ENCODE measurements at regions not wholly inside any gene's neighbourhood (a gene's known extent, or its start where the extent isn't known, plus 50 kb on each side); places are given as distances from the start of the nearest gene placed in this dataset.

DNA sequence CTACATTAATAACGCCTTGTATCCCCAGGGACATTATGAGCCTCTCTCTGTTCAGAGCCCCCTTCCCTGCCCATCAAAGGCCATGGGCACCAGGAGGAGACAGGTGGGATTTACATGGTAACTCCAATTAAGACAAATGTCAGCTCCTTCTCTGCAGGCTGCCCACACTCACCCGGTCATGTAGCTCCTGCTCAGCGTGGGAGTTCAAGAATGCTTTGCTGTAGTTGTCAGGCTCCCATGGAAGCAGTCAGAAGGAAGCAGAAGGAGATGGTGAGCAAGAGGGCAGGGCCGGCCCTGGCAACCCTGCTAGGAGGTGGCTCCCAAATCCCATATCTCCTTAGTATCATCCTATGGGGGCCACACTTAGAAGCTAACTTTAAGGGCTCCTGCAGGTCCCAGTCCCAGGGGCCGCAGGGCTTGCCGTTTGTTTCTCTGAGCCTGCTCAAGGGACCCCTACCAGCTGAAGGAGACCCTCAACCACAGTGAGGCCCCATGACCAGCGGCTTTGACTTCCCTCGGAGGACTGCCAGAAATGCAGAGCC is 218.4 kb upstream of the TLE3 start:
- Histone ChIP-seq H3K27ac (ENCODE audit: low read depth in 2 of 2, low read length in 1 of 2) (no peak overlapping the region), H3K36me3 (ENCODE audit: control insufficient read depth in 2 of 2, insufficient read depth in 2 of 2, low read length in 1 of 2) (no peaks in the 10 kb centered on the region), H3K9me3 (ENCODE audit: control insufficient read depth in 2 of 2, insufficient read depth in 1 of 2, low read depth in 1 of 2, low read length in 1 of 2) (no peaks in the 10 kb centered on the region), H3K27me3 (ENCODE audit: control insufficient read depth in 1 of 2, insufficient read depth in 2 of 2, low read length in 2 of 2) (no peaks in the 10 kb centered on the region), H3K4me3 (ENCODE audit: low read depth in 1 of 2, low read length in 2 of 2) (no peak overlapping the region), H3K4me1 (ENCODE audit: control insufficient read depth in 2 of 2, insufficient read depth in 2 of 2, low read length in 1 of 2) (no peaks in the 10 kb centered on the region)
- WGBS, 2 donors, result 91 to 95% methylated on average over 8 of the region's 8 CpGs

DNA sequence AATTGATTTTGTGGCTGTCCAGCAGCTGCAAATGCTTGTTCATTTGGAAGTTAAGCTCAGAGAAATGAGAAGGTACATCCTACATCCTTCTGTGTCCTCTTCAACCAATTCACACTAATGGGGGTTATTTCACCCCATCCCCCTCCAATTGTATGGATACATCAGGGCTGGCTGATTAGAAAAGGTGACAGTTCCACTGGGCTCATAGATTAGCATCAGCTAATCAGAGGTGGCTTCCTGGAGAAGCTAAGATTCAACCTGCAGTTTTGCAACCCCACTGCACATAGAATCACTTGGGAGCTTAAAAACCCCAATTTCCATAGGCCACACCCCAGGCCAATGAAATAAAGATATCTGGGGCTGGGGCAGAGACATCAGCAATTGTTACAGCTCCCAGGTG is 217.7 kb upstream of the TLE3 start:
- Histone ChIP-seq H3K27ac (ENCODE audit: low read depth in 2 of 2, low read length in 1 of 2) (no peak overlapping the region), H3K27me3 (ENCODE audit: control insufficient read depth in 1 of 2, insufficient read depth in 2 of 2, low read length in 2 of 2) (no peaks in the 10 kb centered on the region), H3K4me3 (ENCODE audit: low read depth in 1 of 2, low read length in 2 of 2) (no peak overlapping the region), H3K36me3 (ENCODE audit: control insufficient read depth in 2 of 2, insufficient read depth in 2 of 2, low read length in 1 of 2) (no peaks in the 10 kb centered on the region), H3K9me3 (ENCODE audit: control insufficient read depth in 2 of 2, insufficient read depth in 1 of 2, low read depth in 1 of 2, low read length in 1 of 2) (no peaks in the 10 kb centered on the region), H3K4me1 (ENCODE audit: control insufficient read depth in 2 of 2, insufficient read depth in 2 of 2, low read length in 1 of 2) (no peaks in the 10 kb centered on the region)

DNA sequence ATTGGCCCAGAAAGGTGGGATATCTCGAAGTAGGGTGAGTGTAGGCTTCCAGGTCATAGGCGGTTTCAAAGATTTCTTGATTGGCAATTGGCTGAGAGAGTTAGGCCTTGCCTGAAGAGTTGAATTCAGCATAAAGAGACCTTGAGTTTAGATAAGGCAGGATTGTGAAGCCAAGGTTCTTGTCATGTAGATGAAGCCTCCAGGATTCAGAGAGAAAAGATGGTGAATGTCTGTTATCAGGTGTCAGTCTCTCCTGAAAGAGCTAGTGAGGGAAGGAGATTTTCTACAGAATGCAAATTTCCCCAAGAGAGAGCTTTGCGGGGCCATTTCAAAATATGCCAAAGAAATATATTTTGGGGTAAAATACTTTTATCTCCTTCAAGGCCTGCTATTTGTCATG is 217.0 kb upstream of the TLE3 start:
- Histone ChIP-seq H3K4me1 (ENCODE audit: control insufficient read depth in 2 of 2, insufficient read depth in 2 of 2, low read length in 1 of 2) (no peaks in the 10 kb centered on the region), H3K36me3 (ENCODE audit: control insufficient read depth in 2 of 2, insufficient read depth in 2 of 2, low read length in 1 of 2) (no peaks in the 10 kb centered on the region), H3K4me3 (ENCODE audit: low read depth in 1 of 2, low read length in 2 of 2) (no peak overlapping the region), H3K27me3 (ENCODE audit: control insufficient read depth in 1 of 2, insufficient read depth in 2 of 2, low read length in 2 of 2) (no peaks in the 10 kb centered on the region), H3K27ac (ENCODE audit: low read depth in 2 of 2, low read length in 1 of 2) (no peak overlapping the region), H3K9me3 (ENCODE audit: control insufficient read depth in 2 of 2, insufficient read depth in 1 of 2, low read depth in 1 of 2, low read length in 1 of 2) (no peaks in the 10 kb centered on the region)
- WGBS, 2 donors, result 95 to 98% methylated on average over 3 of the region's 3 CpGs

DNA sequence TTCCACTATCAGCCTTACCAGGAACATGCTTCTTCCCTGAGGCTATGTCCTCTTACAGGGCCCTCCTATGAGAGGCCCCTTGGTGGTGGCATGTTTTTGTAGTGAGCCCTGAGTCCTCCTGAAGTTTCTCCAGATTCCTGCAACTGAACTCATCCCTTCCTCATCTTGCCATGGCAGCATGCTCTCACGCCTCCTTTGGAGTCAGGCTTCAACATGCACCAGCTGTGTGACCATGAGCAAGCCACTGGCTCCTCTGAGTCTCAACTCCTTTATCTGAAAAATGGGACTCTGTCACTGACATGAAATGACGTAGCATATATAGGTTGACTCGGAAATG is 216.3 kb upstream of the TLE3 start:
- no peak overlapping the region for H3K27ac ChIP-seq (ENCODE audit: low read depth in 2 of 2, low read length in 1 of 2)
- no peaks in the 10 kb centered on the region for H3K4me1 ChIP-seq (ENCODE audit: control insufficient read depth in 2 of 2, insufficient read depth in 2 of 2, low read length in 1 of 2)
- no peaks in the 10 kb centered on the region for H3K9me3 ChIP-seq (ENCODE audit: control insufficient read depth in 2 of 2, insufficient read depth in 1 of 2, low read depth in 1 of 2, low read length in 1 of 2)
- H3K36me3 ChIP-seq (ENCODE audit: control insufficient read depth in 2 of 2, insufficient read depth in 2 of 2, low read length in 1 of 2), result no peaks in the 10 kb centered on the region
- no peak overlapping the region for H3K4me3 ChIP-seq (ENCODE audit: low read depth in 1 of 2, low read length in 2 of 2)
- 95 to 98% methylated on average over 3 of the region's 3 CpGs for WGBS, 2 donors
- H3K27me3 ChIP-seq (ENCODE audit: control insufficient read depth in 1 of 2, insufficient read depth in 2 of 2, low read length in 2 of 2), result no peaks in the 10 kb centered on the region

DNA sequence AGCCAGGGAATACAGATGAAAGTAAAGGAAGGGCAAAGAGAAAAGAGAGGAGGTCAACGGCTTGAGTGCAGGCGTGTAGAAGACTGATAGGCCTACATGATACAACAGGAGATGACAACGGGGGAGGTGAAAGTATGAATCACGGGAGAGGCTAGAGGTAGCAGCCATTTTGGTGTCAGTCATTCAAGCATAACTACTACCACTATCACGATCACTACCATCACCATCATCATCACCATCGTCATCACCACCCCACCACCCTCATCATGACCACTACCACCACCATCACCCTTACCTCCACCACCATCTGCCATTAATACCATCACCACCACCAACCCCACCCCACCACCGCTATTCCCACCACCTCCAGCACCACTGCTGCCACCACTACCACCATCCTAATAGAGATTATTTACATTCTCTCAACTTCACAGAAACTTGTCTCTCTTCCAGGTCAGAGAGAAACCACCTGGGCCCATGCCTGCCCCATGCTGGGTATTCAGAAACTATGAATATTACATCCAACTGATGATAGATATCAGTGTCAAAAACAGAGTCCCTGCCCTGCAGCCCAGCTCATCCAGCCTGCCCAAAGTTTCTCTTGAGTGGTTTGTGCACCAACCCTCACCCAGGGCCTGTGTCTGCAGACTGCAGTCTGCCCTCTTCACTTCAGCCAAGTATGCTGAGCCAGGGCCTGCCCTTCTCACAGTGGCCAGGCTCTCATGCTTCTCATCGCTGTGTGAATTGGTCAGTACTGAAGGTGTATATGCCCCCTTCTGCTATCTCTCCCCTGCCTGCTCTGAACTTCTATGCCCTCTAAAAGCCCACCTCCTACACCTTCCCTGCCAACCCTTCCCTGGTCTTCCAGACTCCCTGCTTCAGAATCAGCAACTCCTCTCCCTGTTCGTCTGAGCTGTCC is 215.6 kb upstream of the TLE3 start:
- Histone ChIP-seq H3K4me3 (ENCODE audit: low read depth in 1 of 2, low read length in 2 of 2) (no peak overlapping the region), H3K27ac (ENCODE audit: low read depth in 2 of 2, low read length in 1 of 2) (no peak overlapping the region)

DNA sequence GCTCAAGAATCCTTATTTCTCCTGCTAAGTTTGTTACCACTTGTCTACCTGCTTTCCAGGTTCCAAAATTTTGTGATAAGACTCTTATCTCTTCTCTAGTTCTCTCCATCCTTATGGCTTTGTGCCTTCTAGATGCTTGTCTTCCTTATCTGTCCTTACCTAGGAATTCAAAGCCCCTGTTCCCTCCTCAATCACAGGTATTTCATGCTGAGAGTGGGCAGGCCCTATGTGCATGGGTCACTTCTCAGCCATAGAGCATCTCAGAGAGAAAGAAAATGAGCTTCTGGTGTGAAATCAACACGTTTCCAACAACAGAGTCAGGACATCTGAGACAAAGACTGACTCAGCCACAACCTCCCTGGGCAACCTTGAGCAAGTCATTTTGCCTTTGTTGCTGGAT is 214.1 kb upstream of the TLE3 start:
- Histone ChIP-seq H3K27ac (ENCODE audit: low read depth in 2 of 2, low read length in 1 of 2) (no peak overlapping the region), H3K4me1 (ENCODE audit: control insufficient read depth in 2 of 2, insufficient read depth in 2 of 2, low read length in 1 of 2) (no peaks in the 10 kb centered on the region), H3K27me3 (ENCODE audit: control insufficient read depth in 1 of 2, insufficient read depth in 2 of 2, low read length in 2 of 2) (no peaks in the 10 kb centered on the region), H3K9me3 (ENCODE audit: control insufficient read depth in 2 of 2, insufficient read depth in 1 of 2, low read depth in 1 of 2, low read length in 1 of 2) (no peaks in the 10 kb centered on the region), H3K36me3 (ENCODE audit: control insufficient read depth in 2 of 2, insufficient read depth in 2 of 2, low read length in 1 of 2) (no peaks in the 10 kb centered on the region), H3K4me3 (ENCODE audit: low read depth in 1 of 2, low read length in 2 of 2) (no peak overlapping the region)
- 61 to 77% methylated on average over 1 of the region's 1 CpG for WGBS, 2 donors

More for the DNA sequence above, 215.6 kb upstream of the TLE3 start:
- H3K9me3 ChIP-seq (ENCODE audit: control insufficient read depth in 2 of 2, insufficient read depth in 1 of 2, low read depth in 1 of 2, low read length in 1 of 2), result no peaks in the 10 kb centered on the region
- no peaks in the 10 kb centered on the region for H3K36me3 ChIP-seq (ENCODE audit: control insufficient read depth in 2 of 2, insufficient read depth in 2 of 2, low read length in 1 of 2)
- no peaks in the 10 kb centered on the region for H3K4me1 ChIP-seq (ENCODE audit: control insufficient read depth in 2 of 2, insufficient read depth in 2 of 2, low read length in 1 of 2)
- WGBS, 2 donors, result 92 to 93% methylated on average over 9 of the region's 9 CpGs
- no peaks in the 10 kb centered on the region for H3K27me3 ChIP-seq (ENCODE audit: control insufficient read depth in 1 of 2, insufficient read depth in 2 of 2, low read length in 2 of 2)

DNA sequence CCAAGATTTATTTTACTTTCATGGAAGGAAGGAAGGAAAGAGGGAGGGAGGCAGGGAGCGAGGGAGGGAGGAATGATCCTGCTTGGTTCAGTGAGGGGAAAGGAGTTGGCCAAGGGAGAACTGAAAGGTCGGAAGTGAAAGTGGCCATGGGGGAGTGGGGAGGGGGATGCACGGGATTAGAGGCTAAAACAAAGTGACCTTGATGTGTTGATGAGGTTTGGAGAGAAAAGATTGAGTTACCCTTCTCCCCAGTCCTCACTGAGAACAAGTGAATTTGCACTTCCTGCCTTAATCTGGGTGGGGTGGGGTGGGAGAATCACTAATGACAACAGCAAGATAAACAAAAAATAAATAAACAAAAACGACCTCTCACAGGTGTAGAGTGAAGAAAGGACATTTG is 212.0 kb upstream of the TLE3 start:
- Histone ChIP-seq H3K4me1 (ENCODE audit: control insufficient read depth in 2 of 2, insufficient read depth in 2 of 2, low read length in 1 of 2) (no peaks in the 10 kb centered on the region), H3K36me3 (ENCODE audit: control insufficient read depth in 2 of 2, insufficient read depth in 2 of 2, low read length in 1 of 2) (no peaks in the 10 kb centered on the region), H3K9me3 (ENCODE audit: control insufficient read depth in 2 of 2, insufficient read depth in 1 of 2, low read depth in 1 of 2, low read length in 1 of 2) (no peaks in the 10 kb centered on the region), H3K27ac (ENCODE audit: low read depth in 2 of 2, low read length in 1 of 2) (no peak overlapping the region), H3K27me3 (ENCODE audit: control insufficient read depth in 1 of 2, insufficient read depth in 2 of 2, low read length in 2 of 2) (no peaks in the 10 kb centered on the region), H3K4me3 (ENCODE audit: low read depth in 1 of 2, low read length in 2 of 2) (no peak overlapping the region)
- 45 to 53% methylated on average over 4 of the region's 4 CpGs for WGBS, 2 donors

DNA sequence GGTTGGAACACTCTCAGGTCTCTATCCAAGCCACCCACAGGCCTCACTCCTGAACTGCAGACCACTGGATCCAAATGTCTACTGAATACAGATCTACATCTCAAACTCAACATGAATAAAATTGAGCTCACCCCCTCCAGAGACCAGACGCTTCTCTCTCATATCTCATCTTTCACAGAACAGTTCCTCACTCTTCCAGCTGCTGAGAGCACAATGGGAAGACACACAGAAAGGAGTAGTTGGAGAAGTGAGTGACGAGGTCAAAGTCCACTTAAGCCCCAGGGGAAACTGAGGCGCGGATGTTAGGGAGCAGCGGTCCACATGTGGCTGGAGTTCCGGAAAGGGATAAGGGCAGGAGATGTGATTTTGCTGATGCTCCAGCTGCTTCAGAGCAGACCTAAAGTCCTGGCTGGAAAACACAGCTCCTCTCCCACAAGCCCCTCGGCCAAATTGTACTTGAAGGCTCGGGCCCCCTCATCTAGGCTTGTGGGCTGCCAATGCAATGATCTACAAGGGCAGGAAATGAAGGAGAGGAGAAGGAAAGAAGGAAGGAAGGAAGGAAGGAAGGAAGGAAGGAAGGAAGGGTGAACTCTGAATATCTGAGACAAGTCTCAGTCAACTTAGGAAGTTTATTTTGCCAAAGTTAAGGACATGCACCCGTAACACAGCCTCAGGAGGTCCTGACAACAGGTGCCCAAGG is 211.2 kb upstream of the TLE3 start:
- 90 to 92% methylated on average over 9 of the region's 9 CpGs for WGBS, 2 donors
- H3K27ac ChIP-seq (ENCODE audit: low read depth in 2 of 2, low read length in 1 of 2), result no peak overlapping the region
- no peaks in the 10 kb centered on the region for H3K27me3 ChIP-seq (ENCODE audit: control insufficient read depth in 1 of 2, insufficient read depth in 2 of 2, low read length in 2 of 2)
- no peaks in the 10 kb centered on the region for H3K4me1 ChIP-seq (ENCODE audit: control insufficient read depth in 2 of 2, insufficient read depth in 2 of 2, low read length in 1 of 2)
- H3K4me3 ChIP-seq (ENCODE audit: low read depth in 1 of 2, low read length in 2 of 2), result no peak overlapping the region
- H3K36me3 ChIP-seq (ENCODE audit: control insufficient read depth in 2 of 2, insufficient read depth in 2 of 2, low read length in 1 of 2), result no peaks in the 10 kb centered on the region
- no peaks in the 10 kb centered on the region for H3K9me3 ChIP-seq (ENCODE audit: control insufficient read depth in 2 of 2, insufficient read depth in 1 of 2, low read depth in 1 of 2, low read length in 1 of 2)

DNA sequence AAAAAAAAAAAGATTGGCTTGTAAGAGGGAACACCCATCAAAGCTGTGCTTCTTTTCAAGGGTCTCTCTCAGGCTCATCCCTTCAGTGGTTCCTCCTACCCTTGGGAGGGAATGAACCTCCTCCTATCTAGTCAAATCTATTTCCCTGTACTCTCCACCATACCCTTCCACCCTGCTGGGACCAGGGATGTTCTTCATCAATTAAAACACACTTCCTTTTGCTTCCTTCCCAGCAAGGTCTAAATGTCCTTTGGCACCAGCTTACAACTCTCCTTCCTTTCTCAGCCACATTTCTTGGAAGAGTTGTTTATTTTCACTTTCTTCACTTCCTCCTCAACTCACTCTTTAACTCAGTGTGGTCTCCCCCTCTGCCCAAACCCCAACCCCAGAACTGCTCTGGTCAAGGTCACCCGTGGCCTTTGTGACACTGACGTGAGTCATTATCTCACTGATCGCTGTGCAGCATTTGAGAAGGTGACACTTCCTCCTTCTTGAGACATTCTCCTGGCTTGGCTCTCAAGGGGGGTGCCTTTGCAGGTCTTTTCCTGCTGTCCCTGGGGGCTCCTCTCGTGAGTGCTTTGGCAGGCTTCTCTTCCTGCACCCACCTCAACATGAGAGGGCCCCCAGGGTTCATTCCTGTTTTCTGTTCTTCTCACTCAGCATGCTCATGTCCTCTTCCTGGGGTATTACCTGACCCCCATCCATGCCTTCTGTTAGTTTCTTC is 210.5 kb upstream of the TLE3 start:
- WGBS, 2 donors, result 38 to 60% methylated on average over 4 of the region's 4 CpGs
- no peaks in the 10 kb centered on the region for H3K27me3 ChIP-seq (ENCODE audit: control insufficient read depth in 1 of 2, insufficient read depth in 2 of 2, low read length in 2 of 2)
- H3K27ac ChIP-seq (ENCODE audit: low read depth in 2 of 2, low read length in 1 of 2), result no peak overlapping the region
- H3K4me3 ChIP-seq (ENCODE audit: low read depth in 1 of 2, low read length in 2 of 2), result no peak overlapping the region
- H3K9me3 ChIP-seq (ENCODE audit: control insufficient read depth in 2 of 2, insufficient read depth in 1 of 2, low read depth in 1 of 2, low read length in 1 of 2), result no peaks in the 10 kb centered on the region
- H3K4me1 ChIP-seq (ENCODE audit: control insufficient read depth in 2 of 2, insufficient read depth in 2 of 2, low read length in 1 of 2), result no peaks in the 10 kb centered on the region
- no peaks in the 10 kb centered on the region for H3K36me3 ChIP-seq (ENCODE audit: control insufficient read depth in 2 of 2, insufficient read depth in 2 of 2, low read length in 1 of 2)

Measured in esophagus (tissue), 2 donors.